ENCODE measurements at regions not wholly inside any gene's neighbourhood (a gene's known extent, or its start where the extent isn't known, plus 50 kb on each side); places are given as distances from the start of the nearest gene placed in this dataset.

DNA sequence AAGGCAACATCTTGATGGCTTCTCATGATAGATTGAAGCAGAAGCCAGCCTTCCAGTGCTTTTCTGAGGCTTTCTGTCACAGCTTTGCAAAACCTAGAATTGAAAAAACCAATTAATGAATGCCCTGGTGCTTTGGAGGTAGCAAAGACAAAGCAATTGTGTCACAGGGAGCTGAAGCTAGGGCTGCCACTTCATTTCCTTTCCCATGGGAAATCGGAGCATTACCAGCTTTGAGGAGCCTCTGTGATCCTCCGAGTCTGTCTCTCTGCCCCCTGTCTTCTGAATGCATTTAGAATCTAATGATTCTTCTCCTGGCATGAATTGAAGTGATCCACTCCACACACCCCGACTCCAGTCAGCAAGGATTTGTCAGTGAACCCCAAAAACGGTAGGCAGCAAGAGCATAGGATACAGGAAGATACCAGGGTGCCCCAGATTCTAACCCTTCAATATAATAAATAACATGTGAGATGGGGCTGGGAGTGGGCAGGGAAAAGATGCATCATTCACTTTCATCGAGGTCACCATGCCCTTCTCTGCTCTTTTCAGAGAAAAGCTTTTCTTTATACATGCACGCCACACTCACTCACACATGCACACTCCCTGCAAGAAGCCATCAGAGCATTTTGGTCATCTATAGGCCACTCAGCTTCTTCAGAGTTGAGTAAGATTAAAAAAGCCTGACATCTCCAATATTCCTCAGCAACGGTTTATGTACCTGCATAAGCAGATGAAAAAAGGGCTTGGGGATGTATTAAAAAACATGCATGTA is 247.7 kb upstream of the ZNF462 start:
- H3K4me1 ChIP-seq (ENCODE audit: control insufficient read depth in 5 of 5, insufficient read depth in 5 of 5, low read length in 5 of 5) = peaks cover 0 to 10% (median 3%) of the 10 kb centered on the region in 5 donors
- H3K27me3 ChIP-seq (ENCODE audit: control insufficient read depth in 3 of 3, insufficient read depth in 3 of 3, low read length in 2 of 3) = no peaks in the 10 kb centered on the region
- TF ChIP-seq, protein P1, sequence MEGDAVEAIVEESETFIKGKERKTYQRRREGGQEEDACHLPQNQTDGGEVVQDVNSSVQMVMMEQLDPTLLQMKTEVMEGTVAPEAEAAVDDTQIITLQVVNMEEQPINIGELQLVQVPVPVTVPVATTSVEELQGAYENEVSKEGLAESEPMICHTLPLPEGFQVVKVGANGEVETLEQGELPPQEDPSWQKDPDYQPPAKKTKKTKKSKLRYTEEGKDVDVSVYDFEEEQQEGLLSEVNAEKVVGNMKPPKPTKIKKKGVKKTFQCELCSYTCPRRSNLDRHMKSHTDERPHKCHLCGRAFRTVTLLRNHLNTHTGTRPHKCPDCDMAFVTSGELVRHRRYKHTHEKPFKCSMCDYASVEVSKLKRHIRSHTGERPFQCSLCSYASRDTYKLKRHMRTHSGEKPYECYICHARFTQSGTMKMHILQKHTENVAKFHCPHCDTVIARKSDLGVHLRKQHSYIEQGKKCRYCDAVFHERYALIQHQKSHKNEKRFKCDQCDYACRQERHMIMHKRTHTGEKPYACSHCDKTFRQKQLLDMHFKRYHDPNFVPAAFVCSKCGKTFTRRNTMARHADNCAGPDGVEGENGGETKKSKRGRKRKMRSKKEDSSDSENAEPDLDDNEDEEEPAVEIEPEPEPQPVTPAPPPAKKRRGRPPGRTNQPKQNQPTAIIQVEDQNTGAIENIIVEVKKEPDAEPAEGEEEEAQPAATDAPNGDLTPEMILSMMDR (IDR thresholded peaks at IDR 0.05; ENCODE audit: control extremely low read depth, extremely low read depth) = no peak
- peaks cover 0 to 2% (median 0%) of the 10 kb centered on the region in 4 donors for H3K9me3 ChIP-seq (ENCODE audit: control insufficient read depth in 4 of 4, insufficient read depth in 3 of 4, low read length in 3 of 4)
- H3K36me3 ChIP-seq (ENCODE audit: control insufficient read depth in 4 of 4, insufficient read depth in 4 of 4, low read length in 4 of 4) = no peaks in the 10 kb centered on the region
- no peak for DNase-seq
- no peak overlapping the region for H3K9ac ChIP-seq (ENCODE audit: insufficient read depth in 1 of 2, low read length in 2 of 2)
- no peak overlapping the region for H3K27ac ChIP-seq (ENCODE audit: low read depth in 1 of 2, low read length in 1 of 2)
- H3K4me3 ChIP-seq = no peak overlapping the region
- ATAC-seq (ENCODE audit: insufficient read depth, low FRiP score) = no peak
- 83 to 88% methylated on average over 7 of the region's 7 CpGs for WGBS, 2 donors

DNA sequence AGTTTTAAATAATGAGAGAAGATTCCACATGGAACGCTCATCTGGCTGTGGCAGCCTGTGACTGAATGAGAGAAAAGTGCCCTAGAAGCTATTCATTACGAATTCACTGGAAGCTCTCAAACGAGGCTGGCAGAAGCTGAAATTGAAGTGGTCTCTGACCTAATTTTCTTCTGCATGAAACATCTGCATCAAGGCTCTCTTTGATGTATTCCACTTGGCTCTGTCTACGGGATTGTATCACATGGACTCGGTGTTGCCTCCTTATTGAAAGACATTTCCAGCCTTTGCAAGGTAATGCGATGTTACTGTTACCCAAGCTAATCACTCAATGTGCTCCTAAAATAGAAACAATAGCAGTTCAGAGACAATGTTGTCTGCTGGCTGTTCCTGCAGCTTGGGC is 246.9 kb upstream of the ZNF462 start:
- no peak overlapping the region for H3K4me3 ChIP-seq
- no peak for ATAC-seq (ENCODE audit: insufficient read depth, low FRiP score)
- no peak overlapping the region for H3K9ac ChIP-seq (ENCODE audit: insufficient read depth in 1 of 2, low read length in 2 of 2)
- TF ChIP-seq, protein P1 (IDR thresholded peaks at IDR 0.05; ENCODE audit: control extremely low read depth, extremely low read depth) = no peak
- no peak overlapping the region for H3K27ac ChIP-seq (ENCODE audit: low read depth in 1 of 2, low read length in 1 of 2)
- no peaks in the 10 kb centered on the region for H3K27me3 ChIP-seq (ENCODE audit: control insufficient read depth in 3 of 3, insufficient read depth in 3 of 3, low read length in 2 of 3)
- 69 to 82% methylated on average over 6 of the region's 6 CpGs for WGBS, 2 donors
- DNase-seq = no peak
- H3K4me1 ChIP-seq (ENCODE audit: control insufficient read depth in 5 of 5, insufficient read depth in 5 of 5, low read length in 5 of 5) = peaks cover 0 to 10% (median 3%) of the 10 kb centered on the region in 5 donors
- H3K9me3 ChIP-seq (ENCODE audit: control insufficient read depth in 4 of 4, insufficient read depth in 3 of 4, low read length in 3 of 4) = peaks cover 0 to 2% (median 0%) of the 10 kb centered on the region in 4 donors
- no peaks in the 10 kb centered on the region for H3K36me3 ChIP-seq (ENCODE audit: control insufficient read depth in 4 of 4, insufficient read depth in 4 of 4, low read length in 4 of 4)

DNA sequence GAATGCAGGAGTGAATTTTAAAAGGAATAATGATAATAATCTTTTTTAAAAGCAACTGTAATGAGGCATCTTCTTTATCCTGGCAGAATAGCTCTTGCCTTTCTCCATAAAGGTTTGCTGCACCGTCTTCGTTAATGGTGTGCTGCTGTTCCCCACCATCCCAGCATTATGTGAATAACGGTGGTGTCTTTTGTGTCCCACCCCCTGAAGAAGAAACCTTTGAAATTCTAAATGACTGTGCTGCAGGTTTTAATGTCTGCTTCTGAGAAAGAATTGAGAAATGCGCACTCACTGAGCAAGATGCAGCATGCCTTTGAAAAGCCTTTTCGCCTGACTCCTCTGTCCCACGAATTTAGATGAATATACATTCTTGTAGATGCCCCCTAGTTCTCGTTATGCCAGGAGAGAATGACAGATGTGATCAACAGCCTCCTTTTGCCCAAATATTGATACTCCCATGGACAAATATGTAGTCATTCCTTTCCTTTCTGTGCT is 246.1 kb upstream of the ZNF462 start:
- H3K9me3 ChIP-seq (ENCODE audit: control insufficient read depth in 4 of 4, insufficient read depth in 3 of 4, low read length in 3 of 4) = peaks cover 0 to 2% (median 0%) of the 10 kb centered on the region in 4 donors
- ATAC-seq (ENCODE audit: insufficient read depth, low FRiP score) (no peak), DNase-seq (no peak)
- H3K27ac ChIP-seq (ENCODE audit: low read depth in 1 of 2, low read length in 1 of 2) = no peak overlapping the region
- H3K4me1 ChIP-seq (ENCODE audit: control insufficient read depth in 5 of 5, insufficient read depth in 5 of 5, low read length in 5 of 5) = peaks cover 0 to 9% (median 5%) of the 10 kb centered on the region in 5 donors
- H3K27me3 ChIP-seq (ENCODE audit: control insufficient read depth in 3 of 3, insufficient read depth in 3 of 3, low read length in 2 of 3) = no peaks in the 10 kb centered on the region
- TF ChIP-seq, protein P1 (IDR thresholded peaks at IDR 0.05; ENCODE audit: control extremely low read depth, extremely low read depth) = no peak
- no peak overlapping the region for H3K9ac ChIP-seq (ENCODE audit: insufficient read depth in 1 of 2, low read length in 2 of 2)
- H3K36me3 ChIP-seq (ENCODE audit: control insufficient read depth in 4 of 4, insufficient read depth in 4 of 4, low read length in 4 of 4) = no peaks in the 10 kb centered on the region
- H3K4me3 ChIP-seq = no peak overlapping the region
- 89 to 92% methylated on average over 7 of the region's 7 CpGs for WGBS, 2 donors
